ENCODE measurements at regions not wholly inside any gene's neighbourhood (a gene's known extent, or its start where the extent isn't known, plus 50 kb on each side); places are given as distances from the start of the nearest gene placed in this dataset.

DNA sequence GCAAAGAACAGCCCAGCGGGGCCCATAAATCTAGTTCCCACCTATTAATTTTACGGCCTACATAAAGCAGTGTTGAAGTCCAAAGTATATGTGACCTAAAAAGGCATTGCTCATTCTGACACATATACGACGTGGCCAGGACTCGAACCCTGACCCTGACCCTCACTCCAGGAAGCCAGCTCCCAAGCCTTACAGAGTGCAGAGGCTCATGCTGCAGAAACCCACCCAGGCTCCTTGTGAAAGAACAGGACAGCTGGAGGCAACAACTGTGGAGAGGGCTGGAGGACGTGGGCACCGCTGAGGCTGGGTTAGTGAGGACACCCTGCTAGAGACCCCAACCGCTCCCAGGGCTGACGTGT, 221.6 kb downstream of the CYP26B1 start:
- H3K27ac ChIP-seq, result no peak overlapping the region
- TF ChIP-seq, protein P1, sequence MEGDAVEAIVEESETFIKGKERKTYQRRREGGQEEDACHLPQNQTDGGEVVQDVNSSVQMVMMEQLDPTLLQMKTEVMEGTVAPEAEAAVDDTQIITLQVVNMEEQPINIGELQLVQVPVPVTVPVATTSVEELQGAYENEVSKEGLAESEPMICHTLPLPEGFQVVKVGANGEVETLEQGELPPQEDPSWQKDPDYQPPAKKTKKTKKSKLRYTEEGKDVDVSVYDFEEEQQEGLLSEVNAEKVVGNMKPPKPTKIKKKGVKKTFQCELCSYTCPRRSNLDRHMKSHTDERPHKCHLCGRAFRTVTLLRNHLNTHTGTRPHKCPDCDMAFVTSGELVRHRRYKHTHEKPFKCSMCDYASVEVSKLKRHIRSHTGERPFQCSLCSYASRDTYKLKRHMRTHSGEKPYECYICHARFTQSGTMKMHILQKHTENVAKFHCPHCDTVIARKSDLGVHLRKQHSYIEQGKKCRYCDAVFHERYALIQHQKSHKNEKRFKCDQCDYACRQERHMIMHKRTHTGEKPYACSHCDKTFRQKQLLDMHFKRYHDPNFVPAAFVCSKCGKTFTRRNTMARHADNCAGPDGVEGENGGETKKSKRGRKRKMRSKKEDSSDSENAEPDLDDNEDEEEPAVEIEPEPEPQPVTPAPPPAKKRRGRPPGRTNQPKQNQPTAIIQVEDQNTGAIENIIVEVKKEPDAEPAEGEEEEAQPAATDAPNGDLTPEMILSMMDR (IDR thresholded peaks at IDR 0.05), result no peak
- H3K36me3 ChIP-seq, result no peaks in the 10 kb centered on the region
- intact Hi-C loops (cut with DNase I), result no loop called here
- ATAC-seq (no peak), DNase-seq (peak in 1 of 4 donors; percentile 47)
- H3K4me3 ChIP-seq, result no peak overlapping the region
- H3K9me3 ChIP-seq, result no peaks in the 10 kb centered on the region
- no peaks in the 10 kb centered on the region for H3K27me3 ChIP-seq
- H3K4me1 ChIP-seq, result no peaks in the 10 kb centered on the region

DNA sequence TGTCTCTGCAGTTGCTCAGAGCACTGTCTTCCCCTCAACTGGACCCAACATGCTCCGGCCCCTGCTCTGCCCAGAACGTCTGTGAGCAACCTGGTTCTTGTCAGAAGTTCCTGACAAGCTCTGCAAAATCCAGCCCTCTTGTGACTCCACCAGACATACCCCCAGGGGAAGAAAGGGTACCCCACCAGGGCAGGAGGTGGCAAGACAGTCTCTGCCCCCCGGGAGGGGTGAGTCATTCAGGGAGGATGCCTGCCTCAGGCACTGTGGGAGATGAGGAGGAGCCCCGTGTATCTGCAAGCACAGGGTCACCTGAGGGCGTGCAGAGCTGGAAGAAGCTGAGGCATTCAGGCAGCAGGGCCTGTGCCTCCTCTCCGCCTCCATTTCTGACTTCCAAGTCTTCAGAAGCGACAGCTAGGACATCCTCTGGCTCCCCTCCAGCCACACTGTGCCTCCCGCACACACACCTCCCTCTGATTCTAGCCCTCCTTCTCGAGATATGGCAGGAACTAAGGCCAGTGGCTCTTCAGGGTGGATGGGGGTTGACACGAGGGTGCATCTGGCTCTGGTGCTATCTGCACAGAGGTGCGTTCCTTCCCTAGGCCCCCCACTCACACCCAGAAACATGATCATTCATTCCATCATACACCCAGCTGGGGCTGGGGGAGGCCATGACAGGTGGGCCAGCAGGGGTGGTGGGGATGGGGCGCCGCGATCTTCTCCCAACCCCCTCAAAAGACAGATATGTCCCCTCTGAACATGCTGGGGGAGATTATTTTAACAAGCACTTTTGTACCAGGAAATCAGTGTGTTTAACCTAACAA, 222.2 kb downstream of the CYP26B1 start:
- Histone ChIP-seq H3K4me3 (no peak overlapping the region), H3K36me3 (no peaks in the 10 kb centered on the region), H3K27me3 (no peaks in the 10 kb centered on the region), H3K4me1 (no peaks in the 10 kb centered on the region), H3K27ac (no peak overlapping the region), H3K9me3 (no peaks in the 10 kb centered on the region)
- ATAC-seq, result no peak
- no peak for DNase-seq
- intact Hi-C loops (cut with DNase I), result no loop called here
- TF ChIP-seq, protein P1 (IDR thresholded peaks at IDR 0.05), result no peak

DNA sequence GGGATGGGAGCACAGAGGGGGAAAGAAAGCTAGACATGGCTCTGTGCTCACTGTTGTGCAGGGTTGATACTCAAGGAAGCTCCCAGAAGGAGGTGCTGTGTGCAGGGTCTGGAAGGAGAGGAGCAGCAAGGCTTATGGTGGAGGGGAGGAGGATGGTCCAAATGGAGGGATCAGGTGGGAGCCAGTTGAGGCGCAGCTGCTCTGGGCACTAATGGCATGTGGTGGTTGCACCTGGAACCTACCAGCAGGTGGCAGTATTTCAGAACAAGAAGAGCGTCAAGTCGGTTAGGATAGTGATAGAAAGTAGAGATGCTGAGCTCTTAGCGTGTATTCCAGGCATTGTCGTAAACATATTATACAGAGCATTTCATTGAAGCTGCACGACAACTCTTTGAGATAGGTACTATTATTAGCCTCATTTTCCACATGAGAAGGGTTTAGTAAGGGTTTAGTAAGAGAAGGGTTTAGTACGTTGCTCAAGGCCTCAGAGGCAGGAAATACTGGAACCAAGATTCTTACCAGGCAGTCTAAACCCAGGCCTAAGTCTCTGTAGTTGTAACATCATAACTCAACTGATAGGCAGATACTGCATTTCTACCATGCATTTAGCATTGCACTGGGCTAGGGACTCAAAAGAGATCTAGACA, 223.7 kb downstream of the CYP26B1 start:
- TF ChIP-seq, protein P1 (IDR thresholded peaks at IDR 0.05), result peak; percentile 67 to 87
- Histone ChIP-seq H3K4me1 (no peaks in the 10 kb centered on the region), H3K4me3 (no peak overlapping the region), H3K36me3 (no peaks in the 10 kb centered on the region), H3K9me3 (no peaks in the 10 kb centered on the region), H3K27ac (no peak overlapping the region), H3K27me3 (no peaks in the 10 kb centered on the region)
- peak in 2 of 4 donors; percentile 43 to 69 for DNase-seq
- peak; percentile 80 for ATAC-seq
- intact Hi-C loops (cut with DNase I), result loop anchor here in 1 of 2 donors (5.0 kb wide), 1 partner anchor 228 kb away; no protein-coding TSS in a partner anchor

DNA sequence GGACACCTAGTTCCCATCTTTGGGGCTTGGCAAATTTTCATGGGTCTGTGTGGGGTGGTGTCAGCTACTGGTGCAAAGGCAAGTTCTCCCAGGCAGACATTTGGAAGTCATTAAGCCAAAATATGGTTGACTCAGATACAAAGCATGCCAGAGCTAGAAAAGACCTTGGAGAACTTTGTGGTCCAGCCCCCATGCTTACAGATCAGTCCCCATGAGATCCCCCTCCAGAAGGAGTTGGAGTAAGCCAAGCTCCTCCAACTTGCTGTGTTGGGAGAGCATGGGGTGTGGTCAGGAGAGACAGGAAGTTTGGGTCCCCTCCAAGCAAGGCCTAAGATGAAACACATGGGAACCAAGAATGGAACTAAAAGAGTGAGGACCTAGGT, 224.5 kb downstream of the CYP26B1 start:
- ATAC-seq (no peak), DNase-seq (no peak)
- Histone ChIP-seq H3K36me3 (no peaks in the 10 kb centered on the region), H3K4me1 (no peaks in the 10 kb centered on the region), H3K27ac (no peak overlapping the region), H3K9me3 (no peaks in the 10 kb centered on the region), H3K4me3 (no peak overlapping the region), H3K27me3 (no peaks in the 10 kb centered on the region)
- TF ChIP-seq, protein P1 (IDR thresholded peaks at IDR 0.05), result no peak
- intact Hi-C loops (cut with DNase I), result loop anchor here in 1 of 2 donors (5.0 kb wide), 1 partner anchor 229 kb away; no protein-coding TSS in a partner anchor

DNA sequence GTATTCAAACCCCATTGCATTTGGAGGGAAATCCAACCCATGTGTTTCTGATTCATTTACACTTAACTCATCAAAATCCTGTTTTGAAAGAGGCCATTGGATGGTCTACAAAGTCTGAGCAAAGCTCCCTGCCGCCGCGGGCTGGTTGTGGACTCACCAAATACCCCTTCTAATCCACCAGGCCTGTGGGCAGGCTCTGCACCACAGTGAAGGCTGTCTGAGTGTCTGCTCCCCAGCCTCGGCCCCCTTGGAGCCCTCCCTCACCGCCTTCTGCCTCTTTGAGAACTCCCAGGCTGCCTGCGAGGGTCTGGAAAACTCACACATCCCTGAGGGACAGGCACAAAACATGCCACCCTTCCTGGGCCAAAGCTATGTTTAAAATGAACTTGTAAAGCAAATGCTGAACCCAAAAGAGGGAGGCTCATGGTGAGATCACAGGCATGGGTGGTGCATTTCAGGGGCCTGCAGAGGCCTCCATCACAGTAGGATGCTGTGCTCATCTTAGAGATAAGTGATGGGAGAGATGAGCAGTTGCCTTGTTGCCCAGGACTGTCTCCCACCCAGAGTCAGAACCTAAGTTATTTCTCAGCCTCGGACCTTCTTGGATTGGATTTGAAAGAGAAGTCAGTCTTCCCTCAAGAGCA, 225.0 kb downstream of the CYP26B1 start:
- ATAC-seq, result no peak
- H3K27ac ChIP-seq, result no peak overlapping the region
- H3K27me3 ChIP-seq, result no peaks in the 10 kb centered on the region
- no peak for DNase-seq
- H3K36me3 ChIP-seq, result no peaks in the 10 kb centered on the region
- no peak overlapping the region for H3K4me3 ChIP-seq
- intact Hi-C loops (cut with DNase I), result loop anchor here in 1 of 2 donors (5.0 kb wide), 1 partner anchor 230 kb away; no protein-coding TSS in a partner anchor
- TF ChIP-seq, protein P1 (IDR thresholded peaks at IDR 0.05), result no peak
- peaks cover 0 to 5% of the 10 kb centered on the region in 2 donors for H3K9me3 ChIP-seq
- no peaks in the 10 kb centered on the region for H3K4me1 ChIP-seq

Data from left lung (tissue), 4 donors.